SK-MEL-5 (cell line): ENCODE measurements at regions not wholly inside any gene's neighbourhood (a gene's known extent, or its start where the extent isn't known, plus 50 kb on each side); places are given as distances from the start of the nearest gene placed in this dataset.

Experiments
- small RNA-seq, 2 experiments: library from RNA; depleted of rRNA; stranded (forward); fragments of <200 nt; gene quantifications; one replicate each; pipeline ENCODE3, GENCODE V24; 2014

Small RNA genes in the stretch of these regions (small RNA-seq; reads per million reads assigned to genes)
- gene AL603908.1 (0 reads per million in 2 experiments), gene MTND3P20 (0 reads per million in 2 experiments), gene MTND4LP20 (0 reads per million in 2 experiments), gene RNA5SP225 (0.06 to 3.5 reads per million in 2 experiments), gene RNU6-896P (0 reads per million in 2 experiments)
